GM21717 (cell line): ENCODE measurements at regions not wholly inside any gene's neighbourhood (a gene's known extent, or its start where the extent isn't known, plus 50 kb on each side); places are given as distances from the start of the nearest gene placed in this dataset.
"Not testable (repeated sequence)": the region's sequence is repeated elsewhere in the genome, so short reads cannot be mapped to it uniquely, and the experiment has no call there.

Source experiments
- ATAC-seq: cut with Tn5 transposase; IDR thresholded peaks from one replicate; pipeline ENCODE4 v1.9.1; 2021; ENCODE audit warnings: mild to moderate bottlenecking, moderate library complexity; ENCODE audit not compliant: unreplicated experiment

GRCh38 chr1:173341971-173342370, 134.8 kb upstream of the TNFSF4 start:
- ATAC-seq, result no peak

GRCh38 chr1:173342736-173343135, 134.4 kb upstream of the PRDX6 start:
- ATAC-seq, result no peak

- ATAC-seq, result no peak
Measured at GRCh38 chr1:173344034-173344743, 132.9 kb upstream of the PRDX6 start.

- ATAC-seq, result no peak
Measured at GRCh38 chr1:173347282-173347818, 129.8 kb upstream of the PRDX6 start.

GRCh38 chr1:173352635-173353034, 124.5 kb upstream of the PRDX6 start:
- ATAC-seq, result not testable (repeated sequence)

GRCh38 chr1:173353350-173353749, 123.8 kb upstream of the PRDX6 start:
- ATAC-seq, result no peak

- no peak for ATAC-seq
Measured at GRCh38 chr1:173354937-173355280, 122.2 kb upstream of the PRDX6 start.

- ATAC-seq, result peak; percentile 53
Measured at GRCh38 chr1:173355281-173356031, 121.7 kb upstream of the PRDX6 start.

GRCh38 chr1:173356191-173356762, 120.9 kb upstream of the PRDX6 start:
- no peak for ATAC-seq

- no peak for ATAC-seq
Measured at GRCh38 chr1:173360487-173361063, 116.6 kb upstream of the PRDX6 start.

GRCh38 chr1:173362543-173362942, 114.6 kb upstream of the PRDX6 start:
- no peak for ATAC-seq

GRCh38 chr1:173364827-173365226, 112.3 kb upstream of the PRDX6 start:
- no peak for ATAC-seq

- ATAC-seq, result no peak
Measured at GRCh38 chr1:173365341-173365740, 111.8 kb upstream of the PRDX6 start.

GRCh38 chr1:173367136-173367535, 110.0 kb upstream of the PRDX6 start:
- no peak for ATAC-seq

GRCh38 chr1:173370586-173370985, 106.5 kb upstream of the PRDX6 start:
- not testable (repeated sequence) for ATAC-seq

- ATAC-seq, result not testable (repeated sequence)
Measured at GRCh38 chr1:173376065-173376464, 101.1 kb upstream of the PRDX6 start.

- no peak for ATAC-seq
Measured at GRCh38 chr1:173377266-173377665, 99.9 kb upstream of the PRDX6 start.

- ATAC-seq, result no peak
Measured at GRCh38 chr1:173383351-173383750, 93.8 kb upstream of the PRDX6 start.

- no peak for ATAC-seq
Measured at GRCh38 chr1:173388352-173388751, 88.8 kb upstream of the PRDX6 start.

GRCh38 chr1:173392895-173393658, 84.1 kb upstream of the PRDX6 start:
- ATAC-seq, result no peak

GRCh38 chr1:173393659-173394000, 83.5 kb upstream of the PRDX6 start:
- ATAC-seq, result no peak
